Ovary (tissue), 3 donors: ENCODE measurements at regions not wholly inside any gene's neighbourhood (a gene's known extent, or its start where the extent isn't known, plus 50 kb on each side); places are given as distances from the start of the nearest gene placed in this dataset.

Source experiments
- EP300 ChIP-seq: sonication (generic); formaldehyde crosslinking; IDR thresholded peaks from one replicate; pipeline ENCODE4 v1.6.1; 2017; ENCODE audit warnings: antibody characterized with exemption
- POLR2A ChIP-seq: fragments of 450-650 bp; IDR thresholded peaks from one replicate; pipeline ENCODE4 v1.6.1; 2017; ENCODE audit warnings: antibody characterized with exemption, mild to moderate bottlenecking, moderate library complexity
- TF ChIP-seq, protein P1 (sequence below), 3 donors: fragments of 450-650 bp in 2 of 3; fragments of 200-600 bp in 1 of 3; IDR thresholded peaks; one replicate each; pipeline versions ENCODE4 v1.5.1 to v1.8.0; 2016 to 2022; ENCODE audit warnings: antibody characterized with exemption in 3 of 3, mild to moderate bottlenecking in 1 of 3
- donor health status: DM: no; HTN: no; CAD: no.

DNA sequence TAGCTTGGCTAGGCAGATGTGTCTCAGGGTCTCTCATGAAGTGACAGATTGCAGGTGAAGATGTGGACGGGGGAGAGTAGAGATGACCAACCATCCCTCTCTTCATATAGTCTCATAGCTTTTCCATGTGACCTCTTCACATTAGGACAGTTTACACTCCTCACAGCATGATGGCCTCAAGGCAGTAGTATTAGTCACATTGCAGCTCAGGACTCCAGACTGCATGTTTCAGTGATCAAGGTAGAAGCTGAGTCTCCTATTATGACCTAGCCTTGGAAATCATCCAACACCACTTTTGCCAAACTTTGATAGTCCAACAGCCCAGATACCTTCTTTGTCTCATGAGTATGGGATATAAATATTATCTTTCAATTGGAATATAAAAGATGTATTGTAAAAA is 147.7 kb downstream of the GASK1B start:
- TF ChIP-seq, protein P1, sequence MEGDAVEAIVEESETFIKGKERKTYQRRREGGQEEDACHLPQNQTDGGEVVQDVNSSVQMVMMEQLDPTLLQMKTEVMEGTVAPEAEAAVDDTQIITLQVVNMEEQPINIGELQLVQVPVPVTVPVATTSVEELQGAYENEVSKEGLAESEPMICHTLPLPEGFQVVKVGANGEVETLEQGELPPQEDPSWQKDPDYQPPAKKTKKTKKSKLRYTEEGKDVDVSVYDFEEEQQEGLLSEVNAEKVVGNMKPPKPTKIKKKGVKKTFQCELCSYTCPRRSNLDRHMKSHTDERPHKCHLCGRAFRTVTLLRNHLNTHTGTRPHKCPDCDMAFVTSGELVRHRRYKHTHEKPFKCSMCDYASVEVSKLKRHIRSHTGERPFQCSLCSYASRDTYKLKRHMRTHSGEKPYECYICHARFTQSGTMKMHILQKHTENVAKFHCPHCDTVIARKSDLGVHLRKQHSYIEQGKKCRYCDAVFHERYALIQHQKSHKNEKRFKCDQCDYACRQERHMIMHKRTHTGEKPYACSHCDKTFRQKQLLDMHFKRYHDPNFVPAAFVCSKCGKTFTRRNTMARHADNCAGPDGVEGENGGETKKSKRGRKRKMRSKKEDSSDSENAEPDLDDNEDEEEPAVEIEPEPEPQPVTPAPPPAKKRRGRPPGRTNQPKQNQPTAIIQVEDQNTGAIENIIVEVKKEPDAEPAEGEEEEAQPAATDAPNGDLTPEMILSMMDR (IDR thresholded peaks at IDR 0.05), result no peak
- TF ChIP-seq POLR2A, result no peak
- no peak for TF ChIP-seq EP300
